Skeletal muscle cell (primary cell): ENCODE measurements at regions not wholly inside any gene's neighbourhood (a gene's known extent, or its start where the extent isn't known, plus 50 kb on each side); places are given as distances from the start of the nearest gene placed in this dataset.

Source experiments
- DNase-seq: peaks from one replicate; pipeline ENCODE4 v3.0.0-alpha.2; 2010; ENCODE audit warnings: low read depth
- H3K4me3 ChIP-seq: 2 replicates; pipeline ENCODE4 v1.5.1; 2011; ENCODE audit warnings: low read depth, mild to moderate bottlenecking, control low read depth, low read length, moderate library complexity

- no peak for DNase-seq
- H3K4me3 ChIP-seq: no peak overlapping the region
These were observed 121.2 kb upstream of the MID1 start for GRCh38 chrX:10741550-10741949.

DNA sequence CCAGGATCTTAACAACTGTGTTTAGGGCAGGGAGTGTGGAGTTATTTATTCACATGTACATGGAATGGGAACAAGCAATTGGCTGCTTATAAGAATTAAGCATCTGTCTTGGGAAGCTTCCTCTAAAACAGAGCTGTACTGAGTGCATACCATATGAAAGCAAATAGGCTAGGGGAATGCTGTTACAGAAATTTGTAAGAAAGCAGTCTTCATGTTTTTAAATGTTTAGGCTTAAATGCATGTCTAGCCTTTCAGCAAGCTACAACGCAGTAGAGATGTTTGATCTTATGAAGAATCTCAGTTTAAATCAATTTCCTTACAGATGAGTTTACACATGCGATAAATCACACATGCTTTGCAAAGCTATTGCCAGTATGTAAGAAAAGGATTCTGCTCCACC is 123.1 kb upstream of the MID1 start:
- H3K4me3 ChIP-seq: no peak overlapping the region
- DNase-seq: no peak

DNA sequence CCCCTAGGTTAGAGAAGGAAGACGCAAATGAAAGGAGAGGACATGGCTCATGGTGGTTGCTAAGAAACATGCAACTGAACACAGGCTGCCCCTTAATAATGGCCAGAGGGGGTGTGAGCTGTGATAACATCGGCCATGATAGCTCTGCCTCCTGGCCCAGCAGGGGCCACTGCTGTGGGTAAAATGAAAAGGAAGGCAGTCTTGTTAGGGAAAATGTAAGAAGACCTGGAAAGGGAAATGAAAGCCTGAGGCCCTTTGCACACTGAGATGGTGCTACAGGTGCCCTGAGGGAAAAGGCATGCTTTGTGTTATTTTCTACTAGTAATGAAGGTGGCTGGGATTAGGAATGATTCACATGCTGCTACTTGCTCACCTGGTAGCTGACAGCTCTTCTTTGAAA is 123.6 kb upstream of the MID1 start:
- DNase-seq: no peak

DNA sequence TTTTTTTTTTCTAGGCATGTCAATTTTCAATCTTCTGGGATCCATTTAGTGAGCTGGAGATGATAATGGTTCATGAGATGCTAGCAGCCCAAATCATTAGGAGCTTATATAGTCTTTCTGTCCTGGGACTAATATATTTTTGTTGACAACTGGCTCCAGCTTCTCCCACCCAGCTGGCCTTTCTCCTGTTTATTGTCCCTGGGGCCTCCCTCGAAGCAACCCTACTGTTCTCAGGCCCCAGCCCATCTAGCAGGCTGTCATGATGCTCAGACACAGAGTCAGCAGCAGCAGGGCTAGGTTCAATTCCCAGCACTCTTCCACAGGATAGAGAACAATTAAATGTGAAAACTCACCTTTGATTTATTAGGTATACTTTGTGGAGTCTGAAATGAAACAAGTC is 127.6 kb upstream of the MID1 start:
- no peak overlapping the region for H3K4me3 ChIP-seq
- DNase-seq: no peak

More for the DNA sequence above, 123.6 kb upstream of the MID1 start:
- H3K4me3 ChIP-seq: no peak overlapping the region

- no peak overlapping the region for H3K4me3 ChIP-seq
- DNase-seq: no peak
These were observed 128.7 kb upstream of the MID1 start for GRCh38 chrX:10749113-10749512.

- no peak overlapping the region for H3K4me3 ChIP-seq
- no peak for DNase-seq
These were observed 130.2 kb upstream of the MID1 start for GRCh38 chrX:10750581-10750980.

- no peak for DNase-seq
- no peak overlapping the region for H3K4me3 ChIP-seq
These were observed 132.7 kb upstream of the MID1 start for GRCh38 chrX:10753116-10753515.

- H3K4me3 ChIP-seq: no peak overlapping the region
- DNase-seq: no peak
These were observed 134.1 kb upstream of the MID1 start for GRCh38 chrX:10754445-10754844.

DNA sequence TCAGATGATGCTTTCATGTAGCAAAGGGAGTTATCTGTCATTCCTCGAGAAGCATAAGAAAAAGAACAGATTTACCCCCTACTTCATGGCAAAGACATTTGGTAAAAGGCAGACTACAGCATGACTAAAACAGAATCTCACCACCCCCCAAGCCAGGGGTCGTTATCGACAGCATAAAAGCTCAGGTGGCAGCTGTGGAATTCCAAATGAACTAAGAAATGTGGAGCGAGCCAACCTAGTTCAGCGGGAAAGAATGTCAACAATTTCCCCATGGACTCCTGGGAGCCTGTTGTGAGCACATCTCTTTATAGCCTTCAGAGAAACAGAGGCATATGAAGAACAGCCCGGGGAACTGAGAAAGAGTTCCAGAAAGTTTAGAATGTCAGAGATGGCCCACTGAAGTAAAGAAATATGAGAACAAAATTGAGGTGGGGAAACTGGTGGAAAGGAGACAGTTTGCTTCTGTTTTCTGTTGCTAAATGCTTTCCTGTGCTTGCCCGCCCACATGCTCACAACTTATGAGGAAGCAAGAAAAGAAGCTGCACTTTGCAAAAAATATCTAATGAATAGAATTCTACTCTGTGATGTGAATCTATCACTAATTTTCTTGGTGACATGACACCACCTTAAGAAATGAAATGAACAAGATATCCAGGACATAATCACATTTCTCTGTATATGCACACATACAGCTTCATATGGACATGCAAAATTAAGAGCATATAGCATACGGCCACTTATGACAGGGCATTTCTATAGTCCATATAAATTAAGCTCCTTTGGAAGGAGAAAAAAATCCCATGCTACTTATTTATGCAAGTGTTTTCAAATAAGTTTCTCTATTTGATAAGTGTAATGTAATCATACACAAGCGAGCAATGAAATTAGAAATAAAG is 135.3 kb upstream of the MID1 start:
- peak; percentile 80 for DNase-seq
- no peak overlapping the region for H3K4me3 ChIP-seq

GRCh38 chrX:10756441-10756840 is 136.1 kb upstream of the MID1 start:
- peak; percentile 82 for DNase-seq
- H3K4me3 ChIP-seq: no peak overlapping the region

DNA sequence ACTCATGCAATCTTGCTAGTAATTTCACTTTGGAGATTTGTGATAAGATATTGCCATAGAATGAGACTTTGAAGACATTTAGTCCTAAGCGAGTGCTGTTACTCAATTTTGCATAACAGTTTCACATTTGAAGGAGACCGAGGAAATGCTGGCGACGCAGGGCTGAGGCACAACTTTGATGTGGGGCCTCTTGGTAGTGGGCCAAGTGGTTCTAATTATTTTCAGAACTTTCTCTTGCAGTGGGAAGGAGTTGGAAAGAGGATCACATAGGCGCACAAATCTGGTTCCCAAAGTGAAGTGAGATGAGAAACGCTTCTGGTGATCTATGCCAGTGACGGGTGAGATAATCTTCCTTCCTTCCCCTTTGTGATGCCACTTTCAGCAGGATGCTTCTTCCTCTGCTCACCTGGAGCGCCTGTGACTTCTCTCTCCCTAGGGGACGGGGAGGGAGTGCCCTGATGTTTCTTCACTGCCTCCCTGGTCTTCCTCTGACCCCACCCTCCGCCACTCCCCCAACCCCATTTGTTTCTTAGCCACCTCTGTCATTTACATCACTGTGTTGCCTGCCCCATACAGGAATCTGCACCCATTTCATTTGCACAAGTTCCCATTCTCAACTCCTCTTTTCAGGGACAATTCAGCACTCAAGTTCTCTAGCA is 138.9 kb upstream of the MID1 start:
- no peak overlapping the region for H3K4me3 ChIP-seq
- no peak for DNase-seq

- no peak for DNase-seq
- H3K4me3 ChIP-seq: no peak overlapping the region
These were observed 141.1 kb upstream of the MID1 start for GRCh38 chrX:10761447-10761846.

DNA sequence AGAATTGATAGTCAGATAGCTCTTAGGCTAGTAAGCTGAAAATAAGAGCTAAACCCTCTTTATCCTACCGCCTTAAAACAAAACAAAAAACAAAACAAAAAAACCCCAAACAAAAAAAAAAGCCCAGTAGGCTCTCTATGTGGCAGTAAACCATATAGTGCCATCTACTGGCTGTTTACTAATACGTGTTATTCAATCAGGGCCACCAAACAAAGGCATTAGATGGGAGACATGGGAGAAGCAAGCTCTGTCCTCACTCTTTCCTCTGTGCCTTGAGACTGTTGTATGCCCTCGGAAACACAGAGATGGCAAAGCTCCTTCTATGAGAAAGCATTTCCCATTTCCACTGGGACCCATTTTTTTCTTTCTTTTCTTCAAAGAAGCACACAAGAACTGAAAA is 148.8 kb upstream of the MID1 start:
- no peak for DNase-seq
- no peak overlapping the region for H3K4me3 ChIP-seq

DNA sequence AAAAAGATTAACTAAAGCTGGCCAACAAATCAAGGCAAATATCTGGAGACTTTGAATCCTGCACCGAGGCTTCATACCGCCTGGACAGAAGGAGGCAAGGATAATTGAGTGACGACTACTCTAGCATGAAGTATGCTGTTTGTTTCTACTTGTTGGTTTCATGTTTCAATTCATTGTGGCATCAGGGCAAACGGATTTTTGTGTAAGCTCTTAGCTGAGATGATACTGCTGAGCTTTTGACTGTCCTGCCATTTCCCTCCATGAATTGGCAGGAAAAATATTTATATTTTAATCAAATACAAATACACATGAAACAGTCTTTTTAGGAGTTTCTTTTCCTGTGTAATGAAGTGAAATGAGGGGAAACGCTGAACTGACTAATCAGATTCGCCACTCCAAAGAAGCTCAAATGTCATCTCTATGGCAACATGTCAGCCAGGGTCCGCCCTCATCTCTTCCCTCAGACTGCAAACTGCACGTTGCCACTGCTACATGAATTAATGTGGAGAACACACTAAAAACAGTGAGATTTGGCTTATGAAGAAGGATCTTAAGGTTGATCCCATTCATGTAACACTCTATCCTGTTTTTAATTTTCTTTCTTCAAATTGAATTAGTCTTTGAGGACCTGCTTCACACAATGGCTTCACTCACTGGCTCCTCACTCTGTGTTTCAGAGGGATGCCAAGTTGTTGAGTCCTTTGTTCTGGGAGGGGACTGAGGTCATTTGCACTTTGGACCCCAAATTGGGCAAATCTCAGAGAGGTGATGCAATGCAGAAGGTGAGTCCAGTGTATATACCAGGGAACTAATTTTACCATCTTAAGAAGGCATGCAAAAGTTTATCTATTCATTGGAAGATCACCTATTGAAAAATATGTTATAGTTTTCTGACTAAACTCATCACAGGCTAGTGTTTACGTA is 149.6 kb upstream of the MID1 start:
- no peak for DNase-seq
- no peak overlapping the region for H3K4me3 ChIP-seq

GRCh38 chrX:10773318-10773717 is 152.9 kb upstream of the MID1 start:
- DNase-seq: no peak
- H3K4me3 ChIP-seq: no peak overlapping the region

DNA sequence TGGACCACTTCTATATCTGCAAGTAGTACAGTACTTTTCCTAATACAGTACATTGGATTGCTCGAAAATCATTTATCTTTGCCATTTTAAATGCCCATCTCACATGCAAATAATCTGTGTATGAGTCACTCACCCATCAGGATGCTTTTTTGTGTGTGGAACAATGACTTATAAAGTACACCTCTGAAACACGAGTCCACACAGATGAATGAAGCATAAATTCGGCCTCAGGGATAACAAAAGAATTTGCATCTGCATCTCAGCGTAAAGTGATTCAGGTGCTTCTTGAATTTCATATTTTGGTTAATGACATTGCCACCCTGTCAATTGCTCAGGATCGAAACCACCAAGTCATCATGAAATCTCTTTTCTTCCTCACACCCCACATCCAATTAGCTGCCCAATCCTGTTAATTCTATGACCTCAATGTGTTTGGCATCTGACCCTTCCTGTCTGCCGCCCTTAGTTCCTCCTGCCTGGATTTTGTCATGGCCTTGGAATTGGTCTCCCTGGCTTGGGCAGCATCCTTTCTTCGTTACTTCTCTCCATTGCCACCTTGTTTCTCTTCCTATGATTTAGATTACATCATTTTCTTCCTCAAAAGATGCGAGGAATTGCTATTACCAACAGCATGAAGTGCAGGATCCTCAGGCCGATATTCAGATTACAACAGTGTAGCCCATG is 161.6 kb upstream of the MID1 start:
- H3K4me3 ChIP-seq: no peak overlapping the region
- no peak for DNase-seq

GRCh38 chrX:10783451-10783995 is 163.1 kb upstream of the MID1 start:
- no peak overlapping the region for H3K4me3 ChIP-seq

DNA sequence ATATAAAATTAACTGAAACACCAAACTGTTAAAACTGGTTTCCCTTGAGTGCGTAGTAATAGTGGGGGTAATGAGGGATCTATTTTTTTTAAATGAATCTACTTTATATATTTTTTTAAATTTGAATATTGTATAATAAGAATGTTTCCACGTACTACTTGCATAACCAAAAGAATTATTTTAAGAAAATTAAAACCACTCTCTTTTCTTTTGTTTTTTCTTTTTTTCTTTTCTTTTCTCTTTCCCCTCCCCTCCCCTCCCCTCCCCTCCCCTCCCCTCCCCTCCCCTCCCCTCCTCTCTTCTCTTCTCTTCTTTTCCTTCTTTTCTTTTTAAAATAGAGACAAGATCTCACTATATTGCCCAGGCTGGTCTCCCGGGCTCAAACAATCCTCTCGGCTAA is 166.9 kb upstream of the MID1 start:
- no peak for DNase-seq
- H3K4me3 ChIP-seq: no peak overlapping the region

More at GRCh38 chrX:10783451-10783995, 163.1 kb upstream of the MID1 start:
- no peak for DNase-seq

DNA sequence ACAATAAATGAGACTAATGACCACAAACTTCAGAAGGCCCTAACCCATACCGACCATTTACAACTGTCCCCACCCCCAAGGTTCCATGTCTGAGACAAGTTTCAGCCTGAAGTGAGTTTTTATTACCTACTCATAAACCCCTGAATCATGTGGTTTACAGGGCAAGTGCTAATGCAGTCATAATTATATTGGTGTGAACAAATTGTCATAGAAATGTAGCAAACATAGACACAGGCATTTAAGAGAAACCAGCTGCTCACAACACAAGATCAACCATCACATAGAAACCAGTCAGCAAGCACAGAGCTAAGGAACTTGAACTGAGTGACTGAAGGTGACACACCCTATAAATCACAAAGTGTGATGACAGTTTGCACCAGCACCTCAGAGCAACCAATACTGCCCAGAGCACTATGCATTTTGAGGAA is 173.8 kb upstream of the MID1 start:
- no peak overlapping the region for H3K4me3 ChIP-seq
- no peak for DNase-seq
